T-helper 17 cell (primary cell): ENCODE measurements at regions not wholly inside any gene's neighbourhood (a gene's known extent, or its start where the extent isn't known, plus 50 kb on each side); places are given as distances from the start of the nearest gene placed in this dataset.

ENCODE experiments used
- ATAC-seq: fragments of 150-1000 bp; cut with Tn5 transposase; 2 replicates; pipeline ENCODE4 v1.10.0; 2021; ENCODE audit warnings: mild to moderate bottlenecking, moderate library complexity
- DNase-seq, 3 donors: peaks; one replicate each; pipeline versions ENCODE4 v3.0.0 to v3.0.0-alpha.2; 2020 to 2021
- H3K9me3 ChIP-seq: one replicate; pipeline ENCODE4 v1.7.0; 2013; ENCODE audit warnings: low read length, mild to moderate bottlenecking; ENCODE audit not compliant: control insufficient read depth, poor library complexity, severe bottlenecking
- H3K27ac Mint-ChIP-seq: one replicate; pipeline ENCODE4 v1.8.0; 2022; ENCODE audit warnings: mild to moderate bottlenecking, moderate library complexity, mixed read lengths
- H3K27me3 Mint-ChIP-seq: one replicate; pipeline ENCODE4 v1.8.0; 2022; ENCODE audit warnings: mixed read lengths
- H3K36me3 Mint-ChIP-seq: one replicate; pipeline ENCODE4 v1.8.0; 2022; ENCODE audit warnings: low read depth, mixed read lengths
- H3K4me1 Mint-ChIP-seq: one replicate; pipeline ENCODE4 v1.8.0; 2022; ENCODE audit warnings: mild to moderate bottlenecking, mixed read lengths
- H3K4me3 Mint-ChIP-seq: one replicate; pipeline ENCODE4 v1.8.0; 2022; ENCODE audit warnings: mild to moderate bottlenecking, moderate library complexity, mixed read lengths

- H3K27me3 Mint-ChIP-seq = no peaks in the 10 kb centered on the region
- no peak for DNase-seq
- H3K9me3 ChIP-seq = no peaks in the 10 kb centered on the region
- peaks cover 3% of the 10 kb centered on the region for H3K4me1 Mint-ChIP-seq
- no peak overlapping the region for H3K27ac Mint-ChIP-seq
- no peak overlapping the region for H3K4me3 Mint-ChIP-seq
- no peaks in the 10 kb centered on the region for H3K36me3 Mint-ChIP-seq
- no peak for ATAC-seq
These were observed 334.6 kb upstream of the TGFBR2 start for GRCh38 chr3:30271781-30272180.

GRCh38 chr3:30273304-30274072, 332.9 kb upstream of the TGFBR2 start:
- Mint-ChIP-seq H3K36me3 (no peaks in the 10 kb centered on the region), H3K4me1 (peaks cover 3% of the 10 kb centered on the region), H3K27me3 (no peaks in the 10 kb centered on the region), H3K27ac (no peak overlapping the region), H3K4me3 (no peak overlapping the region)
- H3K9me3 ChIP-seq = no peaks in the 10 kb centered on the region
- ATAC-seq (no peak), DNase-seq (no peak)

DNA sequence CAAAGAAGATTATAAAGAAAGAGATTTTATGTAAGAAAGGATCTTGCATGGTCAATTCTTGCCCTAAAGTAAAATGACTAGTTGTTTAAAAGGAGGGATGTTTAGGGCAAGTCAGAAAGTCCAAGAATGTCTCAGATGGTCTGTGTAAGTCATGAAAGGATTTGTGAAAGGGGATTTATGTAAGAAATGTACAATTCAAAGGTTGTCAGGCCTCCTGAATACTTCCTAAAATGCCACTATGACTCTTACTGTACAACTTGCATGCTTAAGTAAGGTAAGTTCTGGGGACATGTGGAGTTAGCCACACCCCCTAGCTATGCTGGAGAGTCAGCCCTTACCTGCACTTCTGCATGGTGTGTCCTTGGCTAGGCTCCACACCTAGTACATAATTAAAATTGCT, 328.9 kb upstream of the TGFBR2 start:
- H3K9me3 ChIP-seq = no peaks in the 10 kb centered on the region
- Mint-ChIP-seq H3K27me3 (no peaks in the 10 kb centered on the region), H3K27ac (no peak overlapping the region), H3K4me3 (no peak overlapping the region), H3K36me3 (no peaks in the 10 kb centered on the region), H3K4me1 (no peaks in the 10 kb centered on the region)
- ATAC-seq (no peak), DNase-seq (no peak)

GRCh38 chr3:30281526-30281925, 324.9 kb upstream of the TGFBR2 start:
- ATAC-seq = no peak

GRCh38 chr3:30282154-30282696, 324.2 kb upstream of the TGFBR2 start:
- H3K4me1 Mint-ChIP-seq = no peaks in the 10 kb centered on the region
- no peak for DNase-seq

More at GRCh38 chr3:30281526-30281925, 324.9 kb upstream of the TGFBR2 start:
- peaks cover 4% of the 10 kb centered on the region for H3K27me3 Mint-ChIP-seq
- no peak overlapping the region for H3K4me3 Mint-ChIP-seq
- no peaks in the 10 kb centered on the region for H3K4me1 Mint-ChIP-seq
- DNase-seq = no peak
- H3K36me3 Mint-ChIP-seq = no peaks in the 10 kb centered on the region
- H3K27ac Mint-ChIP-seq = no peak overlapping the region
- H3K9me3 ChIP-seq = no peaks in the 10 kb centered on the region

GRCh38 chr3:30285188-30286006, 321.0 kb upstream of the TGFBR2 start:
- H3K4me3 Mint-ChIP-seq = peak overlapping the region; percentile 3
- no peak for ATAC-seq
- H3K9me3 ChIP-seq = no peaks in the 10 kb centered on the region
- H3K27me3 Mint-ChIP-seq = peaks cover 4% of the 10 kb centered on the region
- H3K4me1 Mint-ChIP-seq = peaks cover 4% of the 10 kb centered on the region
- no peaks in the 10 kb centered on the region for H3K36me3 Mint-ChIP-seq
- no peak overlapping the region for H3K27ac Mint-ChIP-seq
- DNase-seq = no peak

More at GRCh38 chr3:30282154-30282696, 324.2 kb upstream of the TGFBR2 start:
- ATAC-seq = no peak
- Mint-ChIP-seq H3K27ac (no peak overlapping the region), H3K27me3 (peaks cover 4% of the 10 kb centered on the region), H3K4me3 (no peak overlapping the region), H3K36me3 (no peaks in the 10 kb centered on the region)
- H3K9me3 ChIP-seq = no peaks in the 10 kb centered on the region

DNA sequence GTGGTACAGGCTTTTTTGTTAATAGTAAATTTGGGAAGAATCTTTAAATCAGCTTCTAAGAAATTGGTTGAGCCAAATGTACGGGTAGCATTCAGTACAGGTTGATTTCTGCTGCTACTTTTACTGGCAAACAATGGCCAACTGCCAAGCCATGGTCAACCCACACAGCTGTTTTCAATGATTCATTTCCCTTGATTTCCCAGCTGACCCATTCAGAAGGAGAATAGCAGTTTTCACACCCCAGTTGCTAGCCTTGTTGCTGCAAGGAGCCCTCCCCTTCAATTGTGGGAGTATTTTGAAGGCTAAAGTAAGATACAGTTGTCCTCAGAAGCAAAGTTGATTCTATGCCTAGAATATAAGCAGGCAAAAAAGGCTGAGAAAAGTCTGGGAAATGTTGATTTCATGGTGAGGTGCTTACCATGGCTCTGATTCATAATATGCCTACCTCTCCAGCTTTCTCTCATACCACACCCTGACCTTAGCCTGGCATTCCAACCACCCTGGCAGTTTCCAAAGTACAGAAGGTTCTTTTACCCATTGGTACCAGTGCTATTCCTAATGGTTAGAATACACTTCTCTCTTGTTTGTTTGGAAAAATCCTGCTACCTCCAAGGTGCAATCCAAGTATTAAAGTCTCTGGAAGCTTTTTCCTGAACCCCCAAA, 320.3 kb upstream of the TGFBR2 start:
- no peak overlapping the region for H3K4me3 Mint-ChIP-seq
- peaks cover 4% of the 10 kb centered on the region for H3K27me3 Mint-ChIP-seq
- no peak for DNase-seq
- ATAC-seq = no peak
- H3K9me3 ChIP-seq = no peaks in the 10 kb centered on the region
- H3K4me1 Mint-ChIP-seq = peaks cover 4% of the 10 kb centered on the region
- no peaks in the 10 kb centered on the region for H3K36me3 Mint-ChIP-seq
- no peak overlapping the region for H3K27ac Mint-ChIP-seq

GRCh38 chr3:30286811-30287210, 319.6 kb upstream of the TGFBR2 start:
- H3K4me1 Mint-ChIP-seq = peaks cover 4% of the 10 kb centered on the region
- no peaks in the 10 kb centered on the region for H3K36me3 Mint-ChIP-seq
- H3K9me3 ChIP-seq = no peaks in the 10 kb centered on the region
- H3K4me3 Mint-ChIP-seq = no peak overlapping the region
- DNase-seq (no peak), ATAC-seq (no peak)
- no peak overlapping the region for H3K27ac Mint-ChIP-seq
- peaks cover 4% of the 10 kb centered on the region for H3K27me3 Mint-ChIP-seq

GRCh38 chr3:30288830-30289229, 317.6 kb upstream of the TGFBR2 start:
- DNase-seq (no peak), ATAC-seq (no peak)
- Mint-ChIP-seq H3K4me1 (peaks cover 4% of the 10 kb centered on the region), H3K27ac (no peak overlapping the region), H3K36me3 (no peaks in the 10 kb centered on the region), H3K4me3 (no peak overlapping the region), H3K27me3 (peaks cover 6% of the 10 kb centered on the region)
- no peaks in the 10 kb centered on the region for H3K9me3 ChIP-seq

- no peaks in the 10 kb centered on the region for H3K9me3 ChIP-seq
- no peak for ATAC-seq
- Mint-ChIP-seq H3K27me3 (peaks cover 7% of the 10 kb centered on the region), H3K36me3 (no peaks in the 10 kb centered on the region), H3K27ac (no peak overlapping the region), H3K4me1 (peaks cover 4% of the 10 kb centered on the region), H3K4me3 (no peak overlapping the region)
- no peak for DNase-seq
These were observed 317.1 kb upstream of the TGFBR2 start for GRCh38 chr3:30289324-30289723.

DNA sequence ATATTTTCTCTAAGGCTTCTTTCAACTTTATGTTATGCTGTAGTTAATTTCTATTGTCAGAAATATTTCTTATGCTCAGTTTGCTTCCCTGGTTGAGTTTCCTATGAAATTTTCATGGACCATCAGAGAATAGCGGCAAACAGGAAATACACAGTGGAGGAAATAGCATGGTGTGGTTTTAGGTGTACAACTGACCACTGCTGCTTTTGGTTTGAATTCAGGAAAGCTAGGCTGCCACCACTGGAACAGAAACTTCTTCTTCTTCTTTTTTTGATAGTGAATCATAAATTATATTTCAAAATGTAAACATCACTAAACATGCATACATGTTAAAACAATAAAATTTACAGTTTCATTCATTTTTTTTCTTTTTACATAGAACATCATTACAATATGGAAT, 316.6 kb upstream of the TGFBR2 start:
- no peaks in the 10 kb centered on the region for H3K9me3 ChIP-seq
- peaks cover 7% of the 10 kb centered on the region for H3K27me3 Mint-ChIP-seq
- ATAC-seq = no peak
- peaks cover 4% of the 10 kb centered on the region for H3K4me1 Mint-ChIP-seq
- no peak overlapping the region for H3K27ac Mint-ChIP-seq
- no peak overlapping the region for H3K4me3 Mint-ChIP-seq
- DNase-seq = no peak
- no peaks in the 10 kb centered on the region for H3K36me3 Mint-ChIP-seq

GRCh38 chr3:30290479-30290878, 315.9 kb upstream of the TGFBR2 start:
- no peak for ATAC-seq
- H3K4me3 Mint-ChIP-seq = no peak overlapping the region
- peaks cover 4% of the 10 kb centered on the region for H3K4me1 Mint-ChIP-seq
- H3K36me3 Mint-ChIP-seq = no peaks in the 10 kb centered on the region
- peaks cover 7% of the 10 kb centered on the region for H3K27me3 Mint-ChIP-seq
- no peaks in the 10 kb centered on the region for H3K9me3 ChIP-seq
- no peak overlapping the region for H3K27ac Mint-ChIP-seq
- DNase-seq = no peak
